ENCODE measurements at regions not wholly inside any gene's neighbourhood (a gene's known extent, or its start where the extent isn't known, plus 50 kb on each side); places are given as distances from the start of the nearest gene placed in this dataset.
"Not testable (repeated sequence)": the region's sequence is repeated elsewhere in the genome, so short reads cannot be mapped to it uniquely, and the experiment has no call there.

DNA sequence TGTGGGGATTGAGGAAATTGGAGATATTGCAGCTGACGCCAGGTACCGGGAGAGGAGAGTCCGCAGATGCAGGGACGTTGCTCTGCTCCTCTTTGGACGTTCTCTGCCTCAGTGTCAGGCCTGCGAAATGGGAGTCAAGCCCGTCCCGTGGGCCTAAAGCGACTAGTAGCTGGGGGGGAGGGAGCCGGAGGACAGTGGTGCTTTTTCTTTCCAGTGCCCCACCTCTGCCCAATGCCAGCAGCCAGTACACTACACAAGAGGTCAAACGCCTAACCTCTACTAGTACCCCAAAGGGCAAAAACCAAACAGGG is 413.6 kb upstream of the ESRRG start:
- ATAC-seq (ENCODE audit: low FRiP score): no peak
- no peak for DNase-seq (ENCODE audit: low spot score)
- no peak for TF ChIP-seq CTCF (IDR thresholded peaks at IDR 0.05)

- ATAC-seq (ENCODE audit: low FRiP score): no peak
- no peak for TF ChIP-seq CTCF (IDR thresholded peaks at IDR 0.05)
- DNase-seq (ENCODE audit: low spot score): no peak
These were observed 413.0 kb upstream of the ESRRG start for GRCh38 chr1:217135987-217136894.

DNA sequence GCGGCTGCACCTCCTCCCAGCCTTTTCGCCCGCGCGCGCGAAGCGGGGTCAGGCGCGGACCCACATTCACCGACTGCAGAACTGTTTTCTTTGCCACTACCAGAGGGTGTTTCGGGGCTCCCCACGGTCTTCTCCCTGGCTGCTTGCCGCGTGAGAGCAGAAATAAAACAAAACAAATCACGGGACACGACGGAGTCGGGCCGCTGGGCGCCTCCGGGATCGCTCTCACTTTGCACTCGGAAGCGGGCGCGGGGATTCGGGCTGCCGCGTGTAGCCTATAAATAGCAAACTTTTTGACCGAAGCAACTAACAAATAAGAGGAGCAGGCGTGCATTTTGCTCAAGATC is 412.3 kb upstream of the ESRRG start:
- DNase-seq (ENCODE audit: low spot score) (no peak), ATAC-seq (ENCODE audit: low FRiP score) (no peak)
- TF ChIP-seq CTCF (IDR thresholded peaks at IDR 0.05): no peak

DNA sequence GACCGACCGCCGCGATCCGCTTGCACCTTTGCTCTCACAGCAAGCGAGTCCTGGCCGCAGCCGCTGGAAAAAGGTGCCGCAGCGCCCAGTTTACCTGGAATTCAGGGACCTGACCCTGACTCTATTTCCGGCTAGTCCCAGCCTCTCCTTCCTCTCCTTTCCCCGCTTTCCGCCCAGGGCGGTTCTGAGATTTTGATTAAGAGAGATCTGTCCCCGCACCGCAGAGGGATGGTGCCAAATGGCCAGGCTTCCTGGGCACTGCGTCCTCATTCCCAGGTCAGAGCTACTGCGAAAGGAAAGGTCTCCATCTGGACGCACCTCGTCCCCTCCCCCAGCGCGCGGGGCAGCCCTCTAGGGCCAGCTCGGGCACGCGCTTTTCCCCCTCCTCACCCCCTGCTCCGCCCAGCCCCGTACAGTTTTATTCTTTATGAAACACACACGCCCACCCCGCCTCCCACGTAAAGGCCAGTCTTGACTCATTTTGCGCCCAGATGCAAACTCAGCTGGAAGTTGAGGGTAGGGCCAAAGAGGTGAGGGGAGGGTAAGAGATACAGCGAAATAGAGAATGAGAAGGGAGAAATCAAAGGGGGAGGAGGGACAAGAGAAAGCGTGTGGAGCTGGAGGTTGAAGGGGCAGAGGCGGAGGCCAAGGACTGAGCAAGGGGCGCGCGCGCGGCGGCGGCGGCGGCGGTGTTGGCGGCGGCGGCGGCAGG is 411.8 kb upstream of the ESRRG start:
- DNase-seq (ENCODE audit: low spot score) (no peak), ATAC-seq (ENCODE audit: low FRiP score) (no peak)
- no peak for TF ChIP-seq CTCF (IDR thresholded peaks at IDR 0.05)

GRCh38 chr1:217133958-217134856 is 411.0 kb upstream of the ESRRG start:
- DNase-seq (ENCODE audit: low spot score) (no peak), ATAC-seq (ENCODE audit: low FRiP score) (no peak)
- no peak for TF ChIP-seq CTCF (IDR thresholded peaks at IDR 0.05)

DNA sequence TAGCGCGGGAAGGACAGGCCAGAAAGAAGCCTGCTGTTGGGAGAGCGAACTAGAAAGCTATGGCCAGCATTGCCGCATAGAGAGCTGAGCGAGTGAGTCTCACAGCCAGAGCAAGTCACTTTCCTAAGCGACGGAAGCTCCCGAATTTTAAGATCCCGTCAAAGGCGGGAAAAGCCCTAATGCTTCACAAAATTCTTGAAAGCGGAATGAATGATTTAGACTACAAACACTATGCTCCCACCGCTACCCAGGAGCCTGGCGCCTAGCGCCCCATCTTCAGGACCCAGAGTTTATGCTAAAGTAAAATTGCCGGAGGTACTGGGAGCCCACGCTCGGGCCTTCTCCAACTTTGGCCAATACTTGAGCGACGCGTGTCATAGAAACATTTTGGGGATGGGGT is 409.9 kb upstream of the ESRRG start:
- no peak for DNase-seq (ENCODE audit: low spot score)

DNA sequence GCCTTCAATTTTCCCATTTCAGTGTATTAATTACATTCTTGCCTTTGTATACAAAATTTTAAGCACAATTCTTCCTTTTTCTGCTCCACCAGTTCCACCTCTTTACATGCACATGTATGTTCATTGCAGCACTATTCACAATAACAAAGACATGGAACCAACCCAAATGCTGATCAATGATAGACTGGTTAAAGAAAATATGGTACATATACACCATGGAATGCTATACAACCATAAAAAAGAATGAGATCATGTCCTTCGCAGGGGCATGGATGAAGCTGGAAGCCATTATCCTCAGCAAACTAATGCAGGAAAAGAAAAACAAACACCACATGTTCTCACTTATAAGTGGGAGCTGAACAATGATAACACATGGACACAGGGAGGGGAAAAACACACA is 400.1 kb upstream of the ESRRG start:
- not testable (repeated sequence) for ATAC-seq (ENCODE audit: low FRiP score); DNase-seq (ENCODE audit: low spot score)

More for the DNA sequence above, 409.9 kb upstream of the ESRRG start:
- ATAC-seq (ENCODE audit: low FRiP score): no peak
- no peak for TF ChIP-seq CTCF (IDR thresholded peaks at IDR 0.05)

All from omental fat pad (tissue), 3 donors.